Trophoblast cell (in vitro differentiated cells and primary cell): ENCODE measurements at regions not wholly inside any gene's neighbourhood (a gene's known extent, or its start where the extent isn't known, plus 50 kb on each side); places are given as distances from the start of the nearest gene placed in this dataset.
A peak's percentile ranks its signal among the peaks of the same experiment; 100 is the strongest.

Source experiments
- DNase-seq, 2 donors: peaks; one replicate each; pipeline ENCODE4 v3.0.0-alpha.2; 2016
- H2AFZ ChIP-seq: 2 replicates; pipeline ENCODE4 v1.6.1; 2013; ENCODE audit warnings: low read length, moderate library complexity, mild to moderate bottlenecking; ENCODE audit not compliant: insufficient read depth, poor library complexity
- H2AK5ac ChIP-seq: 2 replicates; pipeline ENCODE4 v1.6.1; 2013; ENCODE audit warnings: mild to moderate bottlenecking, low read length
- H2BK120ac ChIP-seq: 2 replicates; pipeline ENCODE4 v1.6.1; 2013; ENCODE audit warnings: low read length, mild to moderate bottlenecking, moderate library complexity; ENCODE audit not compliant: insufficient read depth, poor library complexity
- H2BK12ac ChIP-seq: 2 replicates; pipeline ENCODE4 v1.6.1; 2013; ENCODE audit warnings: mild to moderate bottlenecking, low read length, moderate library complexity
- H2BK5ac ChIP-seq: 2 replicates; pipeline ENCODE4 v1.6.1; 2013; ENCODE audit warnings: low read length, low read depth, moderate library complexity, mild to moderate bottlenecking; ENCODE audit not compliant: poor library complexity
- H3K14ac ChIP-seq: 2 replicates; pipeline ENCODE4 v1.6.1; 2013; ENCODE audit warnings: mild to moderate bottlenecking, low read length
- H3K18ac ChIP-seq: 2 replicates; pipeline ENCODE4 v1.6.1; 2013; ENCODE audit warnings: mild to moderate bottlenecking, low read length
- H3K23ac ChIP-seq: 2 replicates; pipeline ENCODE4 v1.6.1; 2013; ENCODE audit warnings: low read length
- H3K27ac ChIP-seq: 2 replicates; pipeline ENCODE4 v1.5.1; 2013; ENCODE audit warnings: low read depth, mild to moderate bottlenecking, inconsistent platforms, low read length, moderate library complexity
- H3K27me3 ChIP-seq: 2 replicates; pipeline ENCODE4 v1.6.1; 2013; ENCODE audit warnings: inconsistent platforms, mild to moderate bottlenecking, low read length, moderate library complexity; ENCODE audit not compliant: insufficient read depth
- H3K36me3 ChIP-seq, 2 experiments: 1 replicate in 1 of 2; 2 replicates in 1 of 2; pipeline ENCODE4 v1.6.1; 2013; ENCODE audit warnings: low read length in 2 of 2, mild to moderate bottlenecking in 2 of 2, moderate library complexity in 1 of 2; ENCODE audit not compliant: insufficient read depth in 2 of 2, control insufficient read depth in 1 of 2
- H3K4ac ChIP-seq: 2 replicates; pipeline ENCODE4 v1.6.1; 2013; ENCODE audit warnings: low read depth, mild to moderate bottlenecking, low read length, moderate library complexity
- H3K4me1 ChIP-seq, 2 experiments: 1 replicate in 1 of 2; 2 replicates in 1 of 2; pipeline ENCODE4 v1.6.1; 2013; ENCODE audit warnings: low read length in 2 of 2, mild to moderate bottlenecking in 2 of 2, moderate library complexity in 1 of 2; ENCODE audit not compliant: insufficient read depth in 2 of 2, control insufficient read depth in 1 of 2
- H3K4me2 ChIP-seq: 2 replicates; pipeline ENCODE4 v1.6.1; 2013; ENCODE audit warnings: inconsistent platforms, mild to moderate bottlenecking, low read length, moderate library complexity
- H3K4me3 ChIP-seq: 2 replicates; pipeline ENCODE4 v1.5.1; 2013; ENCODE audit warnings: mild to moderate bottlenecking, low read depth, low read length, inconsistent platforms
- H3K79me1 ChIP-seq: one replicate; pipeline ENCODE4 v1.6.1; 2013; ENCODE audit warnings: low read length
- H3K79me2 ChIP-seq: 2 replicates; pipeline ENCODE4 v1.6.1; 2013; ENCODE audit warnings: low read length, mild to moderate bottlenecking; ENCODE audit not compliant: control insufficient read depth, insufficient read depth, poor library complexity
- H3K9ac ChIP-seq: 2 replicates; pipeline ENCODE4 v1.6.1; 2013; ENCODE audit warnings: mild to moderate bottlenecking, low read length
- H3K9me3 ChIP-seq: 2 replicates; pipeline ENCODE4 v1.6.1; 2013; ENCODE audit warnings: low read depth, mild to moderate bottlenecking, control low read depth, inconsistent platforms, low read length; ENCODE audit not compliant: insufficient read depth
- H4K12ac ChIP-seq: 2 replicates; pipeline ENCODE4 v1.6.1; 2013; ENCODE audit warnings: low read depth, mild to moderate bottlenecking, low read length, moderate library complexity
- H4K8ac ChIP-seq: 2 replicates; pipeline ENCODE4 v1.6.1; 2013; ENCODE audit warnings: low read depth, mild to moderate bottlenecking, low read length, moderate library complexity
- H4K91ac ChIP-seq: one replicate; pipeline ENCODE4 v1.6.1; 2013; ENCODE audit warnings: low read depth, mild to moderate bottlenecking, low read length, moderate library complexity
- WGBS: extraction: QIAGEN DNeasy Blood & Tissue Kit; methylation state at CpG from one replicate; pipeline ENCODE4 v1.1.7; 2013; ENCODE audit warnings: missing lambda C conversion rate; ENCODE audit not compliant: insufficient read length, insufficient coverage; ENCODE audit errors: extremely low coverage; 5-methylcytosine and 5-hydroxymethylcytosine counted together

GRCh38 chrX:10325611-10326010 is 168.8 kb downstream of the CLCN4 start:
- H4K12ac ChIP-seq: no peak overlapping the region

GRCh38 chrX:10326578-10326977 is 169.8 kb downstream of the CLCN4 start:
- Histone ChIP-seq H3K79me2 (no peaks in the 10 kb centered on the region), H3K4me3 (no peak overlapping the region), H3K27ac (no peak overlapping the region), H3K27me3 (no peaks in the 10 kb centered on the region), H4K91ac (no peak overlapping the region), H4K8ac (no peak overlapping the region), H3K18ac (no peak overlapping the region), H3K79me1 (no peaks in the 10 kb centered on the region), H3K14ac (no peak overlapping the region), H3K9me3 (no peaks in the 10 kb centered on the region), H3K4me2 (no peak overlapping the region), H3K9ac (no peak overlapping the region), H3K4ac (no peak overlapping the region), H2BK12ac (no peak overlapping the region), H3K4me1 (no peaks in the 10 kb centered on the region), H3K23ac (no peak overlapping the region), H2BK120ac (no peak overlapping the region), H3K36me3 (no peaks in the 10 kb centered on the region), H2AK5ac (no peak overlapping the region), H2BK5ac (no peak overlapping the region), H4K12ac (no peak overlapping the region), H2AFZ (no peak overlapping the region)
- peak in 1 of 2 donors; percentile 35 for DNase-seq
- no CpG with 5 or more reads among the region's 2 CpGs for WGBS

More at GRCh38 chrX:10325611-10326010, 168.8 kb downstream of the CLCN4 start:
- Histone ChIP-seq H2AFZ (no peak overlapping the region), H3K4me1 (no peaks in the 10 kb centered on the region), H3K79me1 (no peaks in the 10 kb centered on the region), H4K91ac (no peak overlapping the region), H3K18ac (no peak overlapping the region), H3K36me3 (no peaks in the 10 kb centered on the region), H3K9ac (no peak overlapping the region), H3K27ac (no peak overlapping the region), H2AK5ac (no peak overlapping the region), H3K14ac (no peak overlapping the region), H3K79me2 (no peaks in the 10 kb centered on the region), H3K4ac (no peak overlapping the region), H2BK5ac (no peak overlapping the region), H3K9me3 (no peaks in the 10 kb centered on the region), H3K23ac (no peak overlapping the region), H3K27me3 (no peaks in the 10 kb centered on the region), H4K8ac (no peak overlapping the region), H2BK12ac (no peak overlapping the region), H2BK120ac (no peak overlapping the region), H3K4me3 (no peak overlapping the region), H3K4me2 (no peak overlapping the region)
- DNase-seq: no peak
- WGBS: no CpG with 5 or more reads among the region's 2 CpGs

GRCh38 chrX:10327651-10328050 is 170.9 kb downstream of the CLCN4 start:
- Histone ChIP-seq H3K4ac (no peak overlapping the region), H3K23ac (no peak overlapping the region), H3K27me3 (no peaks in the 10 kb centered on the region), H2BK120ac (no peak overlapping the region), H3K9ac (no peak overlapping the region), H3K14ac (no peak overlapping the region), H4K8ac (no peak overlapping the region), H2AK5ac (no peak overlapping the region), H3K9me3 (no peaks in the 10 kb centered on the region), H3K4me1 (no peaks in the 10 kb centered on the region), H4K12ac (no peak overlapping the region), H2BK5ac (no peak overlapping the region), H3K27ac (no peak overlapping the region), H3K36me3 (no peaks in the 10 kb centered on the region), H3K4me3 (no peak overlapping the region), H4K91ac (no peak overlapping the region), H3K4me2 (no peak overlapping the region), H3K79me1 (no peaks in the 10 kb centered on the region), H2BK12ac (no peak overlapping the region), H3K18ac (no peak overlapping the region), H3K79me2 (no peaks in the 10 kb centered on the region), H2AFZ (no peak overlapping the region)
- WGBS: no CpG with 5 or more reads among the region's 7 CpGs
- no peak for DNase-seq

GRCh38 chrX:10329984-10330383 is 173.2 kb downstream of the CLCN4 start:
- no peak overlapping the region for H4K12ac ChIP-seq
- H3K27ac ChIP-seq: no peak overlapping the region
- no peak overlapping the region for H3K14ac ChIP-seq
- no peak overlapping the region for H2BK12ac ChIP-seq
- no peak overlapping the region for H2BK120ac ChIP-seq
- H3K9me3 ChIP-seq: no peaks in the 10 kb centered on the region
- no peak overlapping the region for H3K4me3 ChIP-seq
- H3K36me3 ChIP-seq: no peaks in the 10 kb centered on the region
- H2BK5ac ChIP-seq: no peak overlapping the region
- no CpG with 5 or more reads among the region's 7 CpGs for WGBS
- no peaks in the 10 kb centered on the region for H3K79me2 ChIP-seq
- H4K8ac ChIP-seq: no peak overlapping the region
- no peaks in the 10 kb centered on the region for H3K4me1 ChIP-seq
- H3K9ac ChIP-seq: no peak overlapping the region
- no peaks in the 10 kb centered on the region for H3K27me3 ChIP-seq
- no peak overlapping the region for H3K18ac ChIP-seq
- no peak overlapping the region for H3K23ac ChIP-seq
- no peak overlapping the region for H3K4me2 ChIP-seq
- no peak overlapping the region for H2AK5ac ChIP-seq
- H3K79me1 ChIP-seq: no peaks in the 10 kb centered on the region
- no peak overlapping the region for H2AFZ ChIP-seq
- no peak for DNase-seq
- no peak overlapping the region for H3K4ac ChIP-seq
- H4K91ac ChIP-seq: no peak overlapping the region
